ENCODE measurements at regions not wholly inside any gene's neighbourhood (a gene's known extent, or its start where the extent isn't known, plus 50 kb on each side); places are given as distances from the start of the nearest gene placed in this dataset.

DNA sequence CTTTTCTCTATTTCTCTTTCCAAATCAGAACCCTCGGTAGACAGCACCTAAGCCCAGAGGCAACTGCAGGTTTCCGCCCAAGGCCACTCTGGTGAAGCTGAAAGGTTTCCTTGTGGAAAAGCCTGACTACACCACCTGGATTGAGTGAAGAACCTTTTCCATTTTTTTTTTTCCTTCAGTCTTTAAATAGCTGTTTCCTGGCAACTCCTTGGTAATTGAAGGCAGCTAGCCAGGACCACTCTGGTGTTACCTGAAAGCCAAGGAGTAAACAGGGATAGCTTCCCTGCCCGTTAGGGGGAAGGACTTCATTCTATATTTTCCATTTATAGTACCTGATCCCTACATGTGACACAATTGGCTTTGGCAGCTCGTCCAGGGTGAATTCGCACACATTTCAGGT lies 1238.4 kb downstream of the GRIK2 start:
- Histone ChIP-seq H3K18ac (ENCODE audit: extremely low read depth, low read length) (no peak overlapping the region), H3K79me1 (ENCODE audit: low read depth, low read length) (no peaks in the 10 kb centered on the region), H2AK5ac (ENCODE audit: low read depth, low read length) (no peak overlapping the region), H4K20me1 (replicated peaks in 1 of 2; ENCODE audit: control insufficient read depth in 1 of 2, insufficient read depth in 2 of 2, low read length in 2 of 2) (no peaks in the 10 kb centered on the region), H4K8ac (ENCODE audit: extremely low read depth, insufficient read depth, low read length) (no peak overlapping the region), H2BK12ac (ENCODE audit: low read depth, low read length) (no peak overlapping the region), H3K14ac (ENCODE audit: insufficient read length) (no peak overlapping the region), H2AFZ (ENCODE audit: low read length) (no peak overlapping the region), H2BK15ac (ENCODE audit: low read length) (no peak overlapping the region), H3K36me3 (ENCODE audit: control insufficient read depth in 2 of 4, insufficient read depth in 4 of 4, low read length in 3 of 4) (no peaks in the 10 kb centered on the region), H3K23me2 (ENCODE audit: low read depth, low read length) (no peaks in the 10 kb centered on the region), H4K5ac (ENCODE audit: insufficient read length, low read depth, low read length) (no peak overlapping the region), H3K4me3 (ENCODE audit: extremely low read depth in 1 of 4, insufficient read depth in 2 of 4, low read depth in 3 of 4, low read length in 4 of 4) (no peak overlapping the region), H2BK5ac (ENCODE audit: low read depth, low read length) (no peak overlapping the region), H3K9ac (replicated peaks in 1 of 4; ENCODE audit: extremely low read depth in 1 of 4, low read depth in 3 of 4, low read length in 3 of 4) (no peak overlapping the region), H2BK20ac (ENCODE audit: low read length) (no peak overlapping the region), H3K27ac (ENCODE audit: low read depth, low read length) (no peak overlapping the region), H3K23ac (ENCODE audit: insufficient read length) (no peak overlapping the region), H3K27me3 (replicated peaks in 1 of 4; ENCODE audit: control insufficient read depth in 3 of 4, extremely low read depth in 1 of 4, insufficient read depth in 3 of 4, low read length in 3 of 4) (no peaks in the 10 kb centered on the region), H3K4me2 (ENCODE audit: insufficient read depth in 1 of 2, low read depth in 2 of 2, low read length in 2 of 2) (no peak overlapping the region), H3K79me2 (ENCODE audit: control insufficient read depth in 1 of 2, insufficient read depth in 2 of 2, low read length in 2 of 2) (no peaks in the 10 kb centered on the region), H3K4ac (replicated peaks; ENCODE audit: insufficient read length, low read depth, low read length) (no peak overlapping the region), H4K91ac (replicated peaks; ENCODE audit: insufficient read length, low read length) (no peak overlapping the region), H3K56ac (replicated peaks; ENCODE audit: insufficient read length, low read depth, low read length) (no peak overlapping the region), H3K9me3 (ENCODE audit: insufficient read depth in 2 of 2, low read depth in 1 of 2, low read length in 1 of 2) (no peaks in the 10 kb centered on the region; a peak in 1 of 4 replicates), H3K4me1 (replicated peaks in 1 of 4; ENCODE audit: control insufficient read depth in 3 of 4, insufficient read depth in 4 of 4, low read length in 3 of 4) (no peaks in the 10 kb centered on the region), H2BK120ac (replicated peaks; ENCODE audit: low read depth, low read length) (no peak overlapping the region)
- no peak for DNase-seq (ENCODE audit: low read depth in 1 of 2, low spot score in 2 of 2)
- 94% methylated on average over 5 of the region's 5 CpGs; no CpG with 5 or more reads in 1 of the 2 experiments for WGBS, 2 experiments (ENCODE audit: extremely low coverage in 1 of 2, insufficient coverage in 1 of 2, insufficient read length in 1 of 2, insufficient replicate concordance in 2 of 2, low coverage in 1 of 2, low lambda C conversion rate in 2 of 2, missing lambda C conversion rate in 1 of 2)
- POLR2A ChIA-PET (ENCODE audit: partially characterized antibody): no interaction called here
- CTCF ChIA-PET (ENCODE audit: partially characterized antibody): interaction anchor here (0.6 to 1.0 kb wide), 2 partner anchors 12 to 16 kb away, joined by 3 to 6 read pairs; no protein-coding TSS in a partner anchor
- FAIRE-seq: no peak
- no peak for TF ChIP-seq JUND (IDR thresholded peaks at IDR 0.05; ENCODE audit: low read length)
- no peak for TF ChIP-seq EP300 (IDR thresholded peaks at IDR 0.05; ENCODE audit: borderline replicate concordance in 1 of 2, low read depth in 2 of 2, low read length in 2 of 2)
- no peak for TF ChIP-seq BRCA1 (IDR thresholded peaks at IDR 0.05; ENCODE audit: low read depth, low read length)
- no peak for TF ChIP-seq TBP (IDR thresholded peaks at IDR 0.05; ENCODE audit: low read depth, low read length)
- no peak for TF ChIP-seq EGR1 (IDR thresholded peaks at IDR 0.05; ENCODE audit: borderline replicate concordance, low read depth, low read length)
- TF ChIP-seq RFX5 (IDR thresholded peaks at IDR 0.05; ENCODE audit: borderline replicate concordance, low read depth, low read length): no peak
- no peak for TF ChIP-seq TAF7 (optimal IDR thresholded peaks at IDR 0.05; ENCODE audit: borderline replicate concordance, low read depth, low read length)
- TF ChIP-seq ATF3 (IDR thresholded peaks at IDR 0.05; ENCODE audit: insufficient read depth, low read depth, low read length): no peak
- no peak for TF ChIP-seq TAF1 (IDR thresholded peaks at IDR 0.05; ENCODE audit: low read depth, low read length)
- TF ChIP-seq KDM4A (IDR thresholded peaks at IDR 0.05; ENCODE audit: low read depth, low read length, severe bottlenecking): no peak
- no peak for TF ChIP-seq SUZ12 (IDR thresholded peaks at IDR 0.05; ENCODE audit: low read length)
- TF ChIP-seq ZNF274 (IDR thresholded peaks at IDR 0.05; ENCODE audit: borderline replicate concordance, extremely low read depth, low read length): no peak
- no peak for TF ChIP-seq NANOG (IDR thresholded peaks at IDR 0.05; ENCODE audit: insufficient read depth, low read depth, low read length, poor library complexity, severe bottlenecking)
- no peak for TF ChIP-seq POLR2AphosphoS5 (IDR thresholded peaks at IDR 0.05; ENCODE audit: low read depth, low read length)
- no peak for TF ChIP-seq JUN (IDR thresholded peaks at IDR 0.05; ENCODE audit: low read depth, low read length)

All from H1 (cell line).